GM12874 (cell line): ENCODE measurements at regions not wholly inside any gene's neighbourhood (a gene's known extent, or its start where the extent isn't known, plus 50 kb on each side); places are given as distances from the start of the nearest gene placed in this dataset.

Experiments
- CTCF ChIP-seq: IDR thresholded peaks from 2 replicates; pipeline ENCODE4 v1.5.1; 2011; ENCODE audit warnings: low read depth, mild to moderate bottlenecking, control low read depth, low read length, moderate library complexity; ENCODE audit not compliant: insufficient read depth

GRCh38 chr4:71186257-71186565, 152.6 kb upstream of the SLC4A4 start:
- no peak for TF ChIP-seq CTCF

- no peak for TF ChIP-seq CTCF
Observed at GRCh38 chr4:71186566-71187403, 152.0 kb upstream of the SLC4A4 start.

- no peak for TF ChIP-seq CTCF
Observed at GRCh38 chr4:71187404-71188155, 151.2 kb upstream of the SLC4A4 start.

GRCh38 chr4:71188156-71188640, 150.6 kb upstream of the SLC4A4 start:
- TF ChIP-seq CTCF = no peak

- TF ChIP-seq CTCF = no peak
Observed at GRCh38 chr4:71188951-71189350, 149.9 kb upstream of the SLC4A4 start.

- TF ChIP-seq CTCF = no peak
Observed at GRCh38 chr4:71189471-71189870, 149.3 kb upstream of the SLC4A4 start.

GRCh38 chr4:71194454-71194853, 144.4 kb upstream of the SLC4A4 start:
- TF ChIP-seq CTCF = no peak
